ENCODE measurements at regions not wholly inside any gene's neighbourhood (a gene's known extent, or its start where the extent isn't known, plus 50 kb on each side); places are given as distances from the start of the nearest gene placed in this dataset.

DNA sequence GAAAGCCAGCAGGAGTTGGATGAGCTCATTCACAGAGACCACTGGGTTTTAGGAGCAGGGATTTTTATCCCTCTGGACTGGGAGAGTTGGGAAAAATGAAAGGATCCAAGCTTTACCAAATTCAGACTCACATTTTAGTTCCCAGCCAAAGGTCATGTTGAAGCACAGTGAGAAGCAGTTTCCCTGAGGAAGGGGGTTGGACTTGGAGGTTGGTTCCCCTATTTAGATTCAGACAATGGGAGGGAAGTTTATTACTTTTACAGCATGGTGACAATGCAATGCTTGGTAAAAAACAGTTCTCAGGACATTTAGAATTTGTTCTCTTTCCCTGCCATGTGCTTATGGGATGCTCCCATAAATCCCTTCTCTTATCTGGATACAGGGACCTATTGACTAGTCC is 57.3 kb upstream of the ZNF648 start:
- no peak for DNase-seq

DNA sequence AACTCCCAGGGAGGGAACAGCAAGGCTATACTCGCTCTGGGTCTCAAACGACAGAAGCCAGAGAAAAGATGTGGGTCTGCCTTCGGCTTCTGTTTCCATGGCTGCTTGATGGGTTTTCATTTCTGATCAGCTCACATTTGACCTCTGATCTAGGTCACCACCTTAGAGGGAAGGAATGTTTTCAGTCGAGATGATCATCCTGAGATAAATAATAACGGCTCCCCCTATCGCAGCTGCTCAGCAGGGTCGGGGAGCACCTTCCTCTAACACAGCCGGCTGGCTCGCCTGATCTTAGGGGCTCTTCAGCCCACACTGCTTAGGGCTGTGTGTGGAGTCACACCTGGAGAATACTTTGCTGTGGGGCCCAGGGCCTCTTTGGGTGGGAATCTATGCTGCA is 53.1 kb upstream of the ZNF648 start:
- no peak for DNase-seq

DNA sequence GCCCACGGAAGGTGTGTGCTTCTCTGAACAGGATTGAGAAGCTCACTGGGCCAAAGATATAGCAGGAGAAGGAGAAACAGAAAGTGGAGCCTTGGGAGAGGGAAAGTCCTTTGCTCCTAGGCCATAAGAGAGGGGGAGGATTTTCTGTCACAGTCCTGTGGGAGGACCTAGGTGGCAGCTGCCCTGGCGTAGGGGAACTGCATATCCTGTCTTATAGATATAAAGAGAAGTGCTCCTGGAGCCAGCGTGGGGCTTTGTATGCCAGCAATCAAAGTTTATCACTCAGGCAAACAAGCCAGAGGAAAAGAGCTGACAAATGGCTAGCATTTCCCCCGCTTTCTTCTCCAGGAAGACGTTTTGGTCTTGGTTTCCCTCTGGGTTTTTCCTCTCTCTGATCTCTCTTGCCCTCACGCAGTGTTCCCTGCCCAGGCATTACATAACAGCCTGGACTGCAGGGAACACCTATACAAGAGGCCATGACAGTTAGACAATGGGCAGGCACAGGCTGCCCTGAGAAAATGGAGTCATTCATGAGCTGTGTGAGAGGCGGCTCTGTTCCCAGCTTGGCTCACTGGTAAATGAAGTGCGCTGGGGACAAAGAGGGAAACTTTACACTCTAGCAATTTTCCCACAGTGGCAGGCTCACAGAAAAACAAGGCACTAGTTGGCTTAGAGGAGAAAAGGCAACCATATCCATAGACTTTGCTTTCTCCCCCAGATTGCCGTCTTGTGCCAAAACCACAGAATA is 52.5 kb upstream of the ZNF648 start:
- no peak for DNase-seq

DNA sequence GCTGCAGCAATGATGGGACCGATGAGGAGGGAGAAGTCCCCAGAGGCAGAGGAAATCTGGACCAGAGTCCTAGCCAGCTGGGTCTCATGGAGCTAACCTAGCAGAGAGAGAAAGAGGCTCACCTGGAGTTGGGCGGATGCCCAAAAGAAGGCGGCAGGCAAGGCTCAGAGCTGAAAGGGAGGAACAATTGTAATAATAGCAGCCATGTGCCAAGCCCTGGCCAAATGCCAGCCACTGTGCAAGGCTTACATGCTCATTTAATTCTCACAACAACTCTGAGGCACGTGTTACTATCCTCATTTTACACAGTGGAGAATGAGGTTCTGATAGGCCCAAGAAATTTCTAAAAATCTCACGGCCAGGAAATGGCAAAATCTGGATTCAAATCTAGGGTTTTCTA is 50.0 kb upstream of the ZNF648 start:
- DNase-seq: peak; percentile 39

Measured in NCI-H2029 treated with DMSO at 0.1 percent for 48 hours (cell line).